Spleen (tissue), 11 donors: ENCODE measurements at regions not wholly inside any gene's neighbourhood (a gene's known extent, or its start where the extent isn't known, plus 50 kb on each side); places are given as distances from the start of the nearest gene placed in this dataset.

Experiments used
- DNase-seq: peaks from one replicate; pipeline ENCODE4 v3.0.0-alpha.2; 2020
- H3K27ac ChIP-seq, 8 donors: fragments of 200-600 bp; sonication (generic) in 7 of 8; 1 replicate in 4 of 8; 2 replicates in 4 of 8; pipeline versions ENCODE4 v1.5.0 to v1.8.0; 2016 to 2021; ENCODE audit warnings: inconsistent platforms in 4 of 8, mild to moderate bottlenecking in 4 of 8, moderate library complexity in 1 of 8
- H3K27me3 ChIP-seq, 7 donors: fragments of 200-600 bp; sonication (generic) in 6 of 7; replicated peaks in 1 of 7; 1 replicate in 4 of 7; 2 replicates in 3 of 7; pipeline versions ENCODE4 v1.5.0 to v1.8.0; 2016 to 2021; ENCODE audit warnings: inconsistent platforms in 3 of 7, mild to moderate bottlenecking in 1 of 7
- H3K36me3 ChIP-seq, 6 donors: fragments of 200-600 bp; sonication (generic) in 5 of 6; 1 replicate in 4 of 6; 2 replicates in 2 of 6; pipeline versions ENCODE4 v1.5.0 to v1.8.0; 2016 to 2021; ENCODE audit warnings: inconsistent platforms in 2 of 6
- H3K4me1 ChIP-seq, 6 donors: fragments of 200-600 bp; sonication (generic) in 5 of 6; 1 replicate in 3 of 6; 2 replicates in 3 of 6; pipeline versions ENCODE4 v1.5.0 to v1.8.0; 2016 to 2021; ENCODE audit warnings: inconsistent platforms in 3 of 6
- H3K4me3 ChIP-seq, 8 donors: fragments of 200-600 bp; sonication (generic) in 7 of 8; 1 replicate in 4 of 8; 2 replicates in 4 of 8; pipeline versions ENCODE4 v1.5.0 to v1.8.0; 2016 to 2021; ENCODE audit warnings: inconsistent platforms in 4 of 8, mild to moderate bottlenecking in 4 of 8, moderate library complexity in 2 of 8
- H3K9me3 ChIP-seq, 8 donors: fragments of 200-600 bp; sonication (generic) in 7 of 8; 1 replicate in 4 of 8; 2 replicates in 4 of 8; pipeline versions ENCODE4 v1.5.0 to v1.8.0; 2016 to 2021; ENCODE audit warnings: inconsistent platforms in 4 of 8
- POLR2A ChIP-seq, 3 donors: fragments of 450-650 bp; IDR thresholded peaks; one replicate each; pipeline ENCODE4 v1.5.1; 2017; ENCODE audit warnings: antibody characterized with exemption in 3 of 3, mild to moderate bottlenecking in 1 of 3
- POLR2AphosphoS5 ChIP-seq, 3 donors: sonication (generic); formaldehyde crosslinking; IDR thresholded peaks; one replicate each; pipeline ENCODE4 v1.5.1; 2017; ENCODE audit warnings: antibody characterized with exemption in 3 of 3
- WGBS, 5 donors: extraction: QIAGEN DNeasy Blood & Tissue Kit in 3 of 5; methylation state at CpG; one replicate each; pipeline versions ENCODE4 v1.1.5 to v1.1.7; 2013 to 2018; 5-methylcytosine and 5-hydroxymethylcytosine counted together
- intact Hi-C: fragments of 100-400 bp; cut with DNase I; formaldehyde crosslinking; loops from one replicate; pipeline ENCODE4 v1.15.0; 2023; ENCODE audit warnings: low total_unique reads
- TF ChIP-seq, protein P1 (sequence below), 11 experiments: fragments of 200-600 bp in 7 of 11; fragments of 450-650 bp in 4 of 11; sonication (generic) in 4 of 11; IDR thresholded peaks in 8 of 11; conservative IDR thresholded peaks in 3 of 11; 1 replicate in 7 of 11; 2 replicates in 4 of 11; pipeline versions ENCODE4 v1.4.0 to v1.8.0; 2016 to 2021; ENCODE audit warnings: antibody characterized with exemption in 11 of 11, inconsistent platforms in 4 of 11, mild to moderate bottlenecking in 1 of 11
- donor health status: healthy with polysubstance abuse.
- donor health status: DM: no; HTN: no; CAD: no; lungs with moderate emphysema.
- donor health status: DM: no; HTN: no; CAD: no.
- donor health status: Bipolar disorder and iron deficiency.
- donor health status: healthy.
- donor health status: DM: no; HTN: no; CAD: no.
- donor health status: DM: yes; HTN: yes; CAD: no.

DNA sequence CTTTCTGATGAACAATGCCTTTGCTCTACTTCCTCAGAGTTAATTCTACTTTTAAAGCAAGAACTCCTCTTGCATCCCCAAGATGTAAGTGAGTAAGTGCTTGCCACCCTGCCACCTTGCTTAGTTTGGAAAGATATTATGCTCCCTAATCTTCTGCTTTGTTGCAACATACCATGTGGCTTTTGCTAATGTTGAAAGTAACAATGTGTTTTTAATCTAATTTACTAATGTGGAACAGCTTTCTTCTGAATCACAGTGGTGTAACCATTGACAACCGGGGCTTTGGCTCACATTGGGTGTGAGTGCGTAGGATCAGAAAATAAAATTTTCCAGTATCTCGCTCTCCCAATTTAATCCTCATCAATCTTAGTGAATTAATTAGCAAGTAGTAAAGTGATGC lies 254.1 kb upstream of the PTER start:
- TF ChIP-seq POLR2AphosphoS5 (IDR thresholded peaks at IDR 0.05): no peak
- TF ChIP-seq, protein P1, sequence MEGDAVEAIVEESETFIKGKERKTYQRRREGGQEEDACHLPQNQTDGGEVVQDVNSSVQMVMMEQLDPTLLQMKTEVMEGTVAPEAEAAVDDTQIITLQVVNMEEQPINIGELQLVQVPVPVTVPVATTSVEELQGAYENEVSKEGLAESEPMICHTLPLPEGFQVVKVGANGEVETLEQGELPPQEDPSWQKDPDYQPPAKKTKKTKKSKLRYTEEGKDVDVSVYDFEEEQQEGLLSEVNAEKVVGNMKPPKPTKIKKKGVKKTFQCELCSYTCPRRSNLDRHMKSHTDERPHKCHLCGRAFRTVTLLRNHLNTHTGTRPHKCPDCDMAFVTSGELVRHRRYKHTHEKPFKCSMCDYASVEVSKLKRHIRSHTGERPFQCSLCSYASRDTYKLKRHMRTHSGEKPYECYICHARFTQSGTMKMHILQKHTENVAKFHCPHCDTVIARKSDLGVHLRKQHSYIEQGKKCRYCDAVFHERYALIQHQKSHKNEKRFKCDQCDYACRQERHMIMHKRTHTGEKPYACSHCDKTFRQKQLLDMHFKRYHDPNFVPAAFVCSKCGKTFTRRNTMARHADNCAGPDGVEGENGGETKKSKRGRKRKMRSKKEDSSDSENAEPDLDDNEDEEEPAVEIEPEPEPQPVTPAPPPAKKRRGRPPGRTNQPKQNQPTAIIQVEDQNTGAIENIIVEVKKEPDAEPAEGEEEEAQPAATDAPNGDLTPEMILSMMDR (IDR thresholded peaks at IDR 0.05 in 8 of 11, conservative IDR thresholded peaks at IDR 0.05 in 3 of 11): no peak
- no peak for TF ChIP-seq POLR2A (IDR thresholded peaks at IDR 0.05)
- no peaks in the 10 kb centered on the region for H3K9me3 ChIP-seq
- no peak for DNase-seq
- intact Hi-C loops: no loop called here
- H3K36me3 ChIP-seq: no peaks in the 10 kb centered on the region
- no peaks in the 10 kb centered on the region for H3K4me1 ChIP-seq
- H3K27ac ChIP-seq: no peak overlapping the region
- 84 to 97% (median 96%) methylated on average over 3 of the region's 3 CpGs for WGBS, 5 donors
- no peak overlapping the region for H3K4me3 ChIP-seq
- H3K27me3 ChIP-seq: no peaks in the 10 kb centered on the region

DNA sequence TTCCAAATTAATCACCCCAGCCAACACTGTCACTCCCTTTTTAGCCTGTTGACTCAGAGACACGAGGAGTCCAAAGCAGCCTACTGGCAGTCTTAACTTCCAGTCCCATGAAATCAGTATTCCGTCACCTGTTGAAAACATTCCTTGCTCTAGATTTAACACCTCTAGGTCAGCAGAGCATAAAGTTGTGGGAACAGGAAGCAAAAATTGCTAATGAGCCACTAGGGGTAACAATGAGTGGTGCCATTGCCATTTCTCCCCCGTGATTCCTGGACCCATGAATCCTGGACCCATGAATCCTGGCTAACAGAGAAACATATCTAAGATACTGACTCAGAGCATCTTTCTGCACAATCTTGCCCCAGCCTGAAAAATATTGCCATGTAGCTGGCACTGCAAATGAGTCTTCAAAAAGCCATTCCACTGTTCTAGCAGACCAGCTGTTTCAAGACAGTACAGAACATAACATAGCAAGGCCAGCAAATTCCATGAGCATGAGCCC lies 252.7 kb upstream of the PTER start:
- WGBS, 5 donors: 82 to 91% (median 87%) methylated on average over 3 of the region's 3 CpGs
- TF ChIP-seq, protein P1 (IDR thresholded peaks at IDR 0.05 in 8 of 11, conservative IDR thresholded peaks at IDR 0.05 in 3 of 11): no peak
- TF ChIP-seq POLR2A (IDR thresholded peaks at IDR 0.05): no peak
- no peak for TF ChIP-seq POLR2AphosphoS5 (IDR thresholded peaks at IDR 0.05)
- Histone ChIP-seq H3K27me3 (no peaks in the 10 kb centered on the region), H3K4me3 (no peak overlapping the region), H3K36me3 (no peaks in the 10 kb centered on the region), H3K9me3 (no peaks in the 10 kb centered on the region), H3K27ac (no peak overlapping the region), H3K4me1 (no peaks in the 10 kb centered on the region)
- no peak for DNase-seq
- intact Hi-C loops: no loop called here

DNA sequence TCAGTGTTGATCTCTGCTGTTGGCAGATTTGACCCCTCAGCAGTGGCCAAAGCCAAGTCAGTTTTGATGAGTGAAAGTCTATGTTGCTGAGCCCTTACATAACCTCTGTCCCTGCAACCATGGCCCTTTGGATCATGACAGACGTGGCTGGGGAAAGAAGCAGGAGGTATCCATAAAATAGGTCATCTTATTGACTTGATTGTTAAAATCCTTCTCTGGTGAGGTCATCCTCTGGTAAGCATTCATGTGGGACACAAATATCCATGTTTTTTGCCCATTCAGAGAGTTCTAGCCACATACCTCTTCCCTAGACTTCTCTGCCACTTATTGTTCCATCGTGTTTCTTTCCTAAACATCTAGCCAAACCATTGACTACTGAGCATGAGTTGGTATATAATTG lies 251.9 kb upstream of the PTER start:
- Histone ChIP-seq H3K36me3 (no peaks in the 10 kb centered on the region), H3K4me3 (no peak overlapping the region), H3K9me3 (no peaks in the 10 kb centered on the region), H3K27me3 (no peaks in the 10 kb centered on the region), H3K27ac (no peak overlapping the region), H3K4me1 (no peaks in the 10 kb centered on the region)
- intact Hi-C loops: no loop called here
- DNase-seq: no peak
- 61 to 80% (median 66%) methylated on average over 2 of the region's 2 CpGs for WGBS, 5 donors
- TF ChIP-seq POLR2AphosphoS5 (IDR thresholded peaks at IDR 0.05) (no peak), POLR2A (IDR thresholded peaks at IDR 0.05) (no peak)
- TF ChIP-seq, protein P1 (IDR thresholded peaks at IDR 0.05 in 8 of 11, conservative IDR thresholded peaks at IDR 0.05 in 3 of 11): no peak

DNA sequence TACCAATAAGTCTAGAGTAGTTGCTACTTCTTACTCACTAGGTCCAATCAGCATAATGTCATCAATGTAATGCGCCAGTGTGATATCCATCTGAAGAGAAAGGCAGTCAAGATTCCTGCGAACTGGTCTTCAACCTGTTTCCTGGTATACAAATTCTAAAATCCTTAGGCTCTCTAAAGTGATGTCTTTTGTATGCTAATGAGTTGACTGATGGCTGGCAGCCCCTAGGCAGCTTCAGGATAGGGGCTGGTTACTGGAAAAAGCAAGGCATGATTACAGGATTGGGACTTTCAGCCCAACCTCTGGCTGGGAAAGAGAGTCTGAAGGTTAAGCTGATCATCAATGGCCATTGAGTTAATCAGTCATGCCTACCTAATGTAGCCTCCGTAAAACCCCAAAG lies 250.2 kb upstream of the PTER start:
- no peaks in the 10 kb centered on the region for H3K36me3 ChIP-seq
- intact Hi-C loops: no loop called here
- DNase-seq: no peak
- TF ChIP-seq POLR2AphosphoS5 (IDR thresholded peaks at IDR 0.05) (no peak), POLR2A (IDR thresholded peaks at IDR 0.05) (no peak)
- TF ChIP-seq, protein P1 (IDR thresholded peaks at IDR 0.05 in 8 of 11, conservative IDR thresholded peaks at IDR 0.05 in 3 of 11): no peak
- H3K27ac ChIP-seq: no peak overlapping the region
- H3K27me3 ChIP-seq: no peaks in the 10 kb centered on the region
- 80 to 94% (median 83%) methylated on average over 3 of the region's 3 CpGs for WGBS, 5 donors
- H3K9me3 ChIP-seq: no peaks in the 10 kb centered on the region
- no peaks in the 10 kb centered on the region for H3K4me1 ChIP-seq
- no peak overlapping the region for H3K4me3 ChIP-seq
